HG02852 (cell line): ENCODE measurements at regions not wholly inside any gene's neighbourhood (a gene's known extent, or its start where the extent isn't known, plus 50 kb on each side); places are given as distances from the start of the nearest gene placed in this dataset.
"Not testable (repeated sequence)": the region's sequence is repeated elsewhere in the genome, so short reads cannot be mapped to it uniquely, and the experiment has no call there.

Source experiments
- ATAC-seq: cut with Tn5 transposase; IDR thresholded peaks from one replicate; pipeline ENCODE4 v1.9.1; 2021; ENCODE audit warnings: mild to moderate bottlenecking, moderate library complexity; ENCODE audit not compliant: unreplicated experiment

DNA sequence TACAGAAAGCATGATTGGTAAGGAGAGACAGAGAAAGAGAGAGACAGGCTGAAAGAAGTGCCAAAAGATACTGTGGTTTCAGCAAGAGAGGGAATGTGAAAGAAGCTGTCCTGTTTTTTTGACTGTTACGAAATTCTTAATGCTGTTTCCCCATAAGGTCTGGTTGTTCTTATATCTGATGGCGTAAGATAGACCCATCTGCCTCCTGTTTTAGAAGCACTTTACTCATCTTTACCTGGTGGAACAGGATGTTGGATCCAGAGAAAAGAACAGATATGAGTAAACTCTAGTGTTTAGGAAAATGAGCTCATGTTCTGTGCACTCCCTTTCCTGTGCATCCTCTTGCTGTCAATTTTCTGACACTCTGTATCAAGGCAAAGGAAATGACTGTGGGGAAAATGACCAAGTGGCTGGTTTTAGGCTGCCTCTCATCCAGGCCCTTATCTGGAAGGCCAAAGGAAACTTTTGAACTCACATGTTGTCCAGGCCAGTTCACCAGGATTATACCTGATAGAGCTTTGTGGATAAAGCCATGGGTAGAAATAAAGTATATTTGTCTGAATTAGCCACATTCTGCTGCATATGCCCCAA is 311.7 kb upstream of the HTR2C start:
- no peak for ATAC-seq

DNA sequence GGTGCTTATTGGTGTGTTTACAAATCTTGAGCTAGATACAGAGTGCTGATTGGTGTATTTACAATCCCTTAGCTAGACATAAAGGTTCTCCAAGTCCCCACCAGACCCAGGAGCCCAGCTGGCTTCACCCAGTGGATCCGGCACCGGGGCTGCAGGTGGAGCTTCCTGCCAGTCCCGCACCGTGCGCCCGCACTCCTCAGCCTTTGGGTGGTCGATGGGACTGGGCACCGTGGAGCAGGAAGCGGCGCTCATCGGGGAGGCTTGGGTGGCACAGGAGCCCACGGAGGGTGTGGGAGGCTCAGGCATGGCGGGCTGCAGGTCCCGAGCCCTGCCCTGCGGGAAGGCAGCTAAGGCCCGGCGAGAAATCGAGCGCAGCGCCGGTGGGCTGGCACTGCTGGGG is 313.5 kb upstream of the HTR2C start:
- ATAC-seq, result not testable (repeated sequence)

DNA sequence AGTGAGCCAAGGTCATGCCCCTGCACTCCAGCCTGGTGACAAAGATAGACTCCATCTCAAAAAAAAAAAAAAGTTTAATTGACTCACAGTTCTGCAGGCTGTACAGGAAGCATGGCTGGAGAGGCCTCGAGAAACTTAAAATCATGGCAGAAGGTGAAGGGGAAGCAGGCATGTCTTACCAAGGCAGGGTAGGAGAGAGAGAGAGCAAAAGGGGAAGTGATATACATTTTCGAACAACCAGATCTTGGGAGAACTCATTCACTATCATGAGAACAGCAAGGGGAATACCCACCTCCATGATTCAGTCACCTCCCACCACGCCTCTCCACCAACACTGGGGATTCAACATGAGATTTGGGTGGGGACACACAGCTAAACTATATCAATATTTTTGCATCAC is 315.2 kb upstream of the HTR2C start:
- no peak for ATAC-seq

DNA sequence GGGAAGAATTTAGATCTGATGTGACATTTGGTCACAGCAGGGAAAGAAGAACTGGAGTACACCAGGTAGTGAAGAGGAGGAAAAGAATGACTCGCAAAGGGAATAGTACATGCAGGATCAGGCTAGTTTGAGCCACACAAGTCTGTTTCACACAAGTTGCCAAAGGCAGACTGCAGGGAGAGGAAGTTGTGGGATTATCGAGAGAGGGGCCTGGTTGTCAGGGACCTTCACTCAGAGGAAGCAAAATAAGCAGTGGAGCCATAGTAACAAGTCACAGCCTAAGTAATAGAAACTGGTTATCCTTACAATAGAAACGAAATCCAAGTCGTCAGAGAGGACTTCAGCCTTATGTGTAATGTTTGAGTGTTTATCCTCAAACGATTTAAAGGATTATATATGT is 316.7 kb upstream of the HTR2C start:
- ATAC-seq, result no peak

DNA sequence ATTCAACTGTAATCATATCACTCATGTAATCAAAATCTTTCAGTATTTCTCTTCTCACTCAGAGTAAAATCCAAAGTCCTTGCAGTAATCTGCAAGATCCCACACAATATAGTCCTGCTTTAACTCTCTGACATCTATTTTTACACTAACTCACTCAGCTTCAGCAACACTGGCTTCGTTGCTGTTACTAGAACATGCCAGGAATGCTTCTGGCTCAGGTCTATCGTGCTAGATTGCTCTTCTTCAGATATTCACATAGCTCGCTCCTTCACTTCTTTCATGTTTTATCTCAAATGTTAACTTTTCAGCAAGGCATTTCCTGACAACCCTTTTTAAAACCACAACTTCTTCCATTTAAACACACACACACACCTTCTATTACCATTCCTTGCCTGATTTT is 331.7 kb upstream of the HTR2C start:
- no peak for ATAC-seq

DNA sequence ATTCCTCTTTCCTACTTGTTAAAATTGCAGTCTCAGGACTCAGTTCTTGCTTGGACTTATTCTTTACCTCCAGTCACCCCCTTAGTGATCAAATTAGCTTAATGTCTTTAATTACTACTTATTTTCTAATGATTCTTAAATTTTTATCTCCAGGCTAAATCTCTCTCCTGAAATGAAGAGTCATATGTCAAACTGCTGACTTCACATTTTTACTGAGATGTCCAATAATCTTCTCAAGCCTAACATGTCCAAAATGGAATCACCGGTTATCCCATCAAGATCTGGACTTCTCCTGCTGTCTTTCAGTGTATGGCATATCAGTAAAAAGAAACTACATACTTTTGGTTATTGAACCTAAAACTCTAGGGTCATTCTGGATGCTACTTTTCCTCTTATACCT is 332.3 kb upstream of the HTR2C start:
- ATAC-seq, result no peak

DNA sequence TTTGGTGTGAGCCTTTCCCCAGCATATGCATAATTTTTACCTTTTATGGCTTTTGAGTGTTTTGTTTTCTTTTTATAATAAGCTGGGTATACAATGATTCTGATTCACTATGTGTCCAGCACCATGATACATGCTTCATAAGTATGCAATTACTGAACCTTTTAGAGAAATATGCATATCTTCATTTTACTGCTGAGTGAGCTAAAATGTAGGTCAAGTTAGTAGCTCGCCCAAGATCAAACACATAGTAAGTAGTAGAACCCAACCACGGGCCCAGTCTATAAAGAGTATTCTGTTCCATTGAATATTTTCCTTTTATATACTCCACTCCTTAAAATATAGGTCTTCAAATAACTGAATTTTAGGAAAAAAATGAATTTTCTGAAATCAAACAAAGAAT is 362.4 kb upstream of the HTR2C start:
- no peak for ATAC-seq

DNA sequence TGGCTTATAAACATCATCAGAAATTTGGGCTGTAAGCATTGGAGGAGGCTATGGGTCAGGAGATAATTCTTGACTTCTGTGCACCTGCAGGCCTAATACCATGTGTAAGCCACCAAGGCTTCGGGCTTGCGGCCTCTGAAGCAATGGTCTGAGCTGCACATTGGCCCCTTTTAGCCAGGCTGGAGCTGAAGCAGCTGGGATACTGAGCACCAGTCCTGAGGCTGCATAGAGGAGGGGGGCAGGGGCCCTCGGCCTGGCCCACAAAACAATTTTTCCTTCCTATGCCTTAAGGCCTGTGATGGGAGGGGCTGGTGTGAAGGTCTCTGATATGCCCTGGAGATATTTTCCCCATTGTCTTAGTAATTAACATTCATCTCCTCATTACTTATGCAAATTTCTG is 373.0 kb upstream of the HTR2C start:
- ATAC-seq, result no peak

DNA sequence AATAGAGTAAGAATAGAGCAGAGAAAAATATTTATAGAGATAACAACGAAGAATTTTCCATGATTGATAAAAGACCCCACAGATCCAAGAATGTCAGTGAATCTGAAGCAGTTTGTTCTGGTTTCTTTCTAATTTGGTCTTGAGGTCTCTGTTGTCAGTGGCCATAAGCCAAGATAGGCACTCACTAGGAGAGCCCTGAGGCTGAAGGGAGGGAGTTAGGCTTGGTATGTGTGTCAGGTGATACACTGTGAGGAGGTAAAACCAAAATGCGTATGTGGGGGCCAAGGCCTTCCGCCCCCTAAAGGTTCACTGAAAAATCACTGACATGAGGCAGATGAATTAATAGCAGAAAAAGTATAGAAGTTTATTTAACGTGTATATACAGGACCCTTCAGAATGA is 382.3 kb upstream of the HTR2C start:
- no peak for ATAC-seq

DNA sequence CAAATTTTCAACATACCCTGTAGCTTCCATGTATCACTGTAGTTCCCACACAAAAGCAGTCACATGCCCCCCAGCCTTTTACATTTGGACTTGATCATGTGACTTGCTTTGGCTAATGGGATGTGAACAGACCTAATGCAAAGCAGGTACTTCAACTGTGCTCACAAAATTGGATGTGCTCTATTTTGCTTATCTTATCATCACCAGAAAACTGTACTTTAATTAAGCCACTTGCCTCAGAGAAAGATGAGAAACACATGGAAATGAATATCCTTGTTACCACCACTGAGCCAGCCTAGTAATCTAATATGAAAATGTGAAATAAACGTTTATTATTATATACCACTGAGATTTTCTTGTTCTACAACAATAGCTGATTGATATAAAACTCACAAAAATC is 402.7 kb upstream of the HTR2C start:
- no peak for ATAC-seq

DNA sequence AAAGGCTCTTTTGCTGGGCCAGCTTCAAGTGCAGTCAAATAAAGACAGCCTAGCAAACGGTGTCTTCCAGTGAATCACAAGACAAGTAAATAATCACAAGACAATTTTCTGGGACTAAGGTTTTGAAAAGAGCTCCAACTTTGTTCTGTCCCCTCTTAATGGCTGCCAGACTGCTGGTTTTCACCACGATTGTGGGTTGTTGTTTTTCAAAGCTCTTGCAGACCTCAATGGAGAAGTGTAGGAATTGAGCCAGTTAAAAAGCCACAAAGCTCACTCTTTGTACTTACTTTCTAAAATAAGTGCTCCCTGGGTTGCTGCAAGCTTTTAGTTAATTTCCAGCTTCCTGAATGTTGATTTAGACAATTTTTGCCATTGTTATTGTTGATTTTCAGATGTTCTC is 405.8 kb upstream of the HTR2C start:
- no peak for ATAC-seq

DNA sequence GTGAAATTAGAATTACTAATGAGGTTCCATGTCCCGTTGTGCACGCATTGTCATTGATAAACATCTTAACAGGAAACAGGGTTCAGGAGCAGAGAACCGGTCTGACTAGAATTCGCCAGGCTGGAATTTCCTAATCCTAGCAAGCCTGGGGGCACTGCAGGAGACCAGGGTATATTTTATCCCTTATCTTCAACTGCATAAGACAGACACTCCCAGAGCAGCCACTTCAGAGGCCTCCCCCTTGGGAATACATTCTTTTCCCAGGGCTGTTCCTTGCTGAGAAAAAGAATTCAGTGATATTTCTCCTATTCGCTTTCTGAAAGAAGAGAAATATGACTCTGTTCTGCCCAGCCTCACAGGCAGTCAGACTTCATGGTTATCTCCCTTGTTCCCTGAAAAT is 416.6 kb upstream of the HTR2C start:
- ATAC-seq, result not testable (repeated sequence)

DNA sequence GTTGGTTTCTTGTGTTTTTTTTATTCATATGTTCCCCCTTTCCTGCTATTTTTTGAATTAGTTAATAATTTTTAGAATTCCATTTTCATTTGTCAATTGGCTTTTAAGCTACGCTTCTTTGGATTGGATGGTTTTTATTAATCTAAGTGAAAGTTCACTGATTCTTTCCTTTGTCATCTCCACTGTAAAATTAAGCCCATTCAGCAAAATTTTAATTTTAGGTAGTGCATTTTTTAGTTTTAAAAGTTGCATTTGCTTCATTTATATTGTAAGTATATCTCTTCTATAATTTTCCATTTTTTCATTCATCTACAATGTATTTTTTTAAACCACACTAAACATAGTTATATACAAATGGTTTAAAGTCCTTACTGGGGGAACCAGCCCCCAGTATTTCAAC is 417.3 kb upstream of the HTR2C start:
- no peak for ATAC-seq

DNA sequence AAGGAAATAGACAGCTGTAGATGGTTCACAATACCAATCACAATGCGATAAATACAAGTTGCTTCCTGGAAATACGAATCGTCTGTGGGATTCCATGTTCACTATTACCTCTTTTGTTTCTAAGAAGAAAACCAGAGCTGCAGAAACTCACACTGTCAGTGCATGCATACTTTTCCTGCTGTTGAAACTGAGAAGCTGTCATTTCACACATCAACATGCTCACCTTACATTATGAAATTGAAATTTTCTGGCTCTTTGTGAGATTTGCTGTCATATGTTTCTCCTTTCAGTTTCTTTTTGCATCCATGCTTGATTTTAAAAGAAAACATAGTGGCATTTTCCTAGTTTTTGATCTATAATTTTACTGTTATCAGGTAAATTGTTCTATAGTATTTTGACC is 418.3 kb upstream of the HTR2C start:
- no peak for ATAC-seq

DNA sequence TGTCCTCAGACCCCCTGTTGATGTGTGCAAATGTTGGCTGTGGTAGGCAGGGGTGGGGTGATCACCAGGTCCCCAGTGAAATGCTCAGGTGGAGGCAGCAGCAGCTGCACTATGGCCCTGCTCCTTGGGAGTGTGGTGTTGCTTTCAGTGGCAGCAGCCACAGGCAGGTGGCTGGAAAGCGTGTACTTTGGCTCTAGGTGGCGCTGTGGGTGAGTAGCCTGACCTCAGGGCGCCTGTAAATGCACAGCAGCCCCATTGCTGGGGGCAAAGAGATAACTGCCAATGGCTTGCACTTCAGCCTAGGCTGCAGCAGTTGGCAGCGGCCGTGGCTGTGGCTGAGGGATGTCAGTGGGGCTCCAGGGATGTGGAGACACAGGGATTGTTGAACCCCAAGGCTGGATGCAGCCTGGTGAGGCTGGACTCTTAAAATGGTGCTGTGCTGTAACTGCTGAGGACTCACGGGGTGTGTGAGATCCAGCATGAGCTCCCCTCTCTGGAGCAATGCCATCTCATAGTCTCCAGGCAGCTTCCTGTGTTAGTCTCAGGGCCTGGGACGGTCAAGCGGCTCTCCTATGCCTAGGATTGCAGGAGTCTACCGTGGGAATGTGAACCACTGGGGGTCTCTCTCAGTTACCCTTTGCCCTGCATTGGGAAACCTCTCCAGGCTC is 421.7 kb upstream of the HTR2C start:
- ATAC-seq, result no peak

DNA sequence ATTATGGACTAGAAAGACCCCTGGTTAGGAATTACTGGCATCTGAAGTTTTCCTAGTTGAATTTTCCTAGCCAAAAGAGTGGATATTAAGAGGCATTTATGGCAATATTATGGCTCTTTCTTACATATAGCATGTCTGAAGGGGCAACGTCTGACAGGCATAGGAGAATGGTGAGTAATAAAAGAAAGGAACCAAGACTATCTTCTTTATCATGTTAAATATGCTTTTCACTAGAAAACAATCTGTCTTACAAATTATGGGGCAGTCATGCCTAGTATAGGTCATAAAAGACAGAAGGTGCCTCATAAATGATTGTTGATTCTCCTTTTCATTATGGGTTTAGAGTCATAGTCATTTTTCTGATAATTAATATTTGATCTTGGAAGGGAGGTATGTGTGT is 431.1 kb upstream of the HTR2C start:
- ATAC-seq, result no peak

DNA sequence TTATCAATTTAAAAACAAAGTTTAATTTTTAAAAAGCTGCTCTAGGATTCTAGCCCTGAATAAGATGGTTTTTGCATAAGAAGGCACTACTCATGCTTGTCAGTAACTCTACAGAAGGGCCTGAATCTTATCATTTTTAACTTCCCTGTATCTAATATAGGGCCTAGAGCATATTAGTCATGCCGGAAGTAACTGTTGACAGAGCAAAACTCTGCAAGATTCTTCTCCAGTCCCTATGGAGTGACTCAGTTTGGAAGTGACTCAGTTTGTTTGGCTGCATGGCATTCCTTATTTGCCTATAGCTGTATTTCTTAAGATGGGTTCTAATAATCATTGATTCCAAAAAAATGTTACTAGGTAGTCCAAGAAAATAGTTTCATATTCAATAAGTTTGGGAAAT is 431.8 kb upstream of the HTR2C start:
- ATAC-seq, result no peak

DNA sequence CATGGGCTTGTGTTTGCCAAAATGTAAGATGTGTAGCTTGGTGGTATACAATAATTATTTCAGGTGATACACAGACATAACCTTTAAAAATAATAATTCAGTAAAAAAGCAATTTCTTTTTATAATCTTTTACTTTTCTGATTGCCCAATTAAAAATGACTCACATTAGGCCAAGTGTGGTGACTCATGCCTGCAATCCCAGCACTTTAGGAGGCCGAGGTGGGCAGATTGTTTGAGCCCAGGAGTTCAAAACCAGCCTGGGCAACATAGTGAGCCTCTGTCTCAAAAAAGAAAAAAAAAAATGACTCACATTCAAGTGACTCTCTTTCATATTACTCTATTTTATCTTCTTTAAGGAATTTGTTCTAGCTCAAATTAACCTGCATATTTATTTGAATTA is 449.4 kb upstream of the HTR2C start:
- ATAC-seq, result no peak

DNA sequence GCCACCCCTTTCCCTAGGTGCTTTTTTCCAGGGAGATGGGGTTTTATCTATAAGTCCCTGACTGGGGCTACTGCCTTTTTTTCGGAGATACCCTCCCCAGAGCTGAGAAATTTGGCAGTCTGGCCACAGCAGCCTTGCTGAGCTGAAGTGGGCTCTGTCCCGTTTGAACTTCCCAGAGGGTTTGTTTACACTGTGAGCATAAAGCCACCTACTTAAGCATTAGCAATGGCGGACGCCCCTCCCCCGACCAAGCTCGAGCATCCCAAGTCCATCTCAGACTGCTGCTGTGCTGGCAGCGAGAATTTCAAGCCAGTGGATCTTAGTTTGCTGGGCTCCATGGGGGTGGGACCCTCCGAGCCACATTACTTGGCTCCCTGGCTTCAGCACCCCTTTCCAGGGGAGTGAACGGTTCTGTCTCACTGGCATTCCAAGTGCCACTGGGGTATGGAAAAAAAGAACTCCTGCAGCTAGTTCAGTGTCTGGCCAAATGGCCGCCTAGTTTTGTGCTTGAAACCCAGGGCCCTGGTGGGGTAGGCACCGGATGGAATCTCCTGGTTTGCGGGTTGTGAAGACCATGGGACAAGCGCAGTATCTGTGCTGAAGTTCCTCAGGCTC is 456.4 kb upstream of the HTR2C start:
- no peak for ATAC-seq

DNA sequence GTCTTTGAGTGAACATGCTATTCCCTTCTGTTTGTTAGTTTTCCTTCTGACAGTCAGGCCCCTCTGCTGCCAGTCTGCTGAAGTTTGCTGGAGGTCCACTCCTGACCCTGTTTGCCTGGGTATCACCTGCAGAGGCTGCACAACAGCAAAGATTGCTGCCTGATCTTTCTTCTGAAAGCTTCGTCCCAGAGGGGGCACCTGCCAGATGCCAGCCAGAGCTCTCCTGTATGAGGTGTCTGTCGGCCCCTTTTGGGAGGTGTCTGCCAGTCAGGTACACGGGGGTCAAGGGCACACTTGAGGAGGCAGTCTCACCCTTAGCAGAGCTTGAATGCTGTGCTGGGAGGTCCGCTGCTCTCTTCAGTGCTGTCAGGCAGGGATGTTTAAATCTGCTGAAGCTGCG is 456.9 kb upstream of the HTR2C start:
- no peak for ATAC-seq

DNA sequence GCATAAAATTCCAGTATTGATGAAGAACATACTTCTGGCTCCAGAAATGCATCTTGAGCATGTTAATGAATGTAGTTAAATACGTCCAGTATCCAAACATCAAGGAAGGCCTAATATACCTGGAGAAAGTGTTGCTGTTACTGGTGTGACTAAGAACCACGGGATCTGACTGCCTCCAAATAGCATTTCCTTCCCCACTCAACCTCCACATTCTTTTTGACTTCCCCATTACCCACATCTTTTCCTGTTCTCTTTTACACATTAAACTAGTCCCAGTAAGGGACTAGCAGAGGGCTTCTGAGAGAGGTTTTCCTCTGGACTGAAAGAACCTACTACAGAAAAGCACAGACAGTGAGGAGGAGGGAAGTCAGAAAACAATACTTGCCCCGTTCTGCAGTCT is 482.8 kb upstream of the HTR2C start:
- ATAC-seq, result no peak

DNA sequence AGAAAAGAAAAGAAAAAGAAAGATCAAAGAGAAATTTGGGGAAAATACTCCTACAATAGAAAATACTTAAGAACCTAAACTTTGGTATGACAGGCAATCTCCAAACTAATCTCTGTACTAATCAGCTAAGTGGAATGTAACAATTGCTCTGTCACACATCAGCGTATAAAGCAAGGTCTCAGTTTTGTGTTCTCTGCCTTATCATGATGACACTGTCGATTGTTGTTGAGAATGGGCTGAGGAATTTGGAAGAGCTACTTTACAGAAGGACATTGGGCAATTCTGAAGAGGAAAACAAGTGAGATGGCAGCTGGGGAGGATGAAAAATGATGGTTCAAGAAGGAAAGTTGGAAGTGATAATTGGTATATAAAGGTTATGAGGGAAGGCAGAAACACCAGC is 486.0 kb upstream of the HTR2C start:
- ATAC-seq, result no peak

DNA sequence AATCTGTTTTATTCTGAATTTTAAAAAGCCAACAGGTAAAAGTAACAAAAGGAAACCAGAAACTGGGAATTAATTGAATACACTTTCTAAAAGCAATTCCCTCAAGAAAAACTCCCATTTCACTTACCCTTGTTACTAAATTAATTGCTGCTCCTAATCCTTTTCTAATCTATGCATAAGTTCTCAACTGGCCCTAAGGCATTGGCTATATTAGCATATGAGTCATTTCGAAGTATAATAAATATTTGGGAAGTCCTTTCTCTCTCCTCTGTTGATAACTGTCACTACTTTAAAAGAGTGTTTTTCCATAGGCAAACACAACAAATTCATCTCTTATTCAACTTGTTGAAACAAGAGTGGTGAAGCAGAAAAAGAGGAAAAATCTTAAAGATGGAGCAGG is 486.5 kb upstream of the HTR2C start:
- no peak for ATAC-seq
